Keratinocyte (primary cell): ENCODE measurements at regions not wholly inside any gene's neighbourhood (a gene's known extent, or its start where the extent isn't known, plus 50 kb on each side); places are given as distances from the start of the nearest gene placed in this dataset.

Experiments used
- DNase-seq: peaks from one replicate; pipeline ENCODE4 v3.0.0-alpha.2; 2011; ENCODE audit warnings: low read depth, missing footprints, low spot score
- FAIRE-seq: peaks from 2 replicates; lab custom pipeline; 2011; peaks lifted over from hg19 to GRCh38; lab: Jason Lieb, UNC
- H2AFZ ChIP-seq: 2 replicates; pipeline ENCODE4 v1.6.0; 2012; ENCODE audit warnings: low read length, control low read depth, inconsistent platforms; ENCODE audit not compliant: control insufficient read depth
- H3K27ac ChIP-seq: 2 replicates; pipeline ENCODE4 v1.5.1; 2011; ENCODE audit warnings: low read length; ENCODE audit not compliant: control insufficient read depth, insufficient read depth
- H3K27me3 ChIP-seq: 3 replicates; pipeline ENCODE4 v1.6.0; 2011; ENCODE audit warnings: low read length; ENCODE audit not compliant: control insufficient read depth, insufficient read depth; ENCODE audit errors: extremely low read depth
- H3K36me3 ChIP-seq, 2 experiments: 2 replicates in 1 of 2; 3 replicates in 1 of 2; pipeline ENCODE4 v1.5.1; 2011; ENCODE audit warnings: low read length in 2 of 2, mild to moderate bottlenecking in 1 of 2; ENCODE audit not compliant: control insufficient read depth in 2 of 2, insufficient read depth in 2 of 2; ENCODE audit errors: extremely low read depth in 1 of 2
- H3K4me1 ChIP-seq: 3 replicates; pipeline ENCODE4 v1.5.1; 2011; ENCODE audit warnings: low read length; ENCODE audit not compliant: control insufficient read depth, insufficient read depth; ENCODE audit errors: extremely low read depth
- H3K4me2 ChIP-seq: 3 replicates; pipeline ENCODE4 v1.6.0; 2011; ENCODE audit warnings: low read depth, low read length; ENCODE audit not compliant: control insufficient read depth, insufficient read depth; ENCODE audit errors: extremely low read depth
- H3K4me3 ChIP-seq, 3 experiments: fragments of 200-600 bp in 1 of 3; sonication (generic) in 1 of 3; 2 replicates in 2 of 3; 3 replicates in 1 of 3; pipeline ENCODE4 v1.5.1; 2011 to 2016; ENCODE audit warnings: low read length in 3 of 3, mild to moderate bottlenecking in 3 of 3, control low read depth in 2 of 3, inconsistent platforms in 1 of 3, low read depth in 1 of 3, mixed read lengths in 1 of 3, mixed run types in 1 of 3, moderate library complexity in 1 of 3; ENCODE audit not compliant: control insufficient read depth in 2 of 3, insufficient read depth in 2 of 3; ENCODE audit errors: extremely low read depth in 1 of 3
- H3K79me2 ChIP-seq: 2 replicates; pipeline ENCODE4 v1.6.0; 2012; ENCODE audit warnings: low read length; ENCODE audit not compliant: control insufficient read depth, insufficient read depth
- H3K9ac ChIP-seq: 3 replicates; pipeline ENCODE4 v1.6.0; 2011; ENCODE audit warnings: low read length; ENCODE audit not compliant: control insufficient read depth, insufficient read depth; ENCODE audit errors: extremely low read depth
- H3K9me1 ChIP-seq: 3 replicates; pipeline ENCODE4 v1.6.0; 2011; ENCODE audit warnings: low read length; ENCODE audit not compliant: control insufficient read depth, insufficient read depth; ENCODE audit errors: extremely low read depth
- H3K9me3 ChIP-seq: 2 replicates; pipeline ENCODE4 v1.5.1; 2012; ENCODE audit warnings: low read depth, low read length; ENCODE audit not compliant: control insufficient read depth
- H4K20me1 ChIP-seq: 3 replicates; pipeline ENCODE4 v1.6.0; 2011; ENCODE audit warnings: low read length; ENCODE audit not compliant: control insufficient read depth, insufficient read depth; ENCODE audit errors: extremely low read depth
- CTCF ChIP-seq, 3 experiments: IDR thresholded peaks in 1 of 3; conservative IDR thresholded peaks in 1 of 3; optimal IDR thresholded peaks in 1 of 3; 2 replicates in 2 of 3; 3 replicates in 1 of 3; pipeline versions ENCODE3 to v1.5.1; 2011; ENCODE audit warnings: low read length in 3 of 3, mild to moderate bottlenecking in 3 of 3, moderate library complexity in 2 of 3, control low read depth in 1 of 3, inconsistent platforms in 1 of 3; ENCODE audit not compliant: insufficient read depth in 2 of 3; ENCODE audit errors: extremely low read depth in 1 of 3
- EZH2 ChIP-seq: IDR thresholded peaks from one replicate; pipeline ENCODE4 v1.6.1; 2012; ENCODE audit warnings: inconsistent platforms, mild to moderate bottlenecking, low read length, moderate library complexity
- dilution Hi-C: fragments of 300-500 bp; cut with MboI; formaldehyde crosslinking; loops from one replicate; pipeline ENCODE4 v1.7.0; 2020; ENCODE audit warnings: low sequenced_read_pairs; ENCODE audit not compliant: extremely low pct_ligation_motif_present

- no peaks in the 10 kb centered on the region for H3K9me3 ChIP-seq
- no peaks in the 10 kb centered on the region for H3K36me3 ChIP-seq
- no peak overlapping the region for H3K27ac ChIP-seq
- no peaks in the 10 kb centered on the region for H4K20me1 ChIP-seq
- H3K4me1 ChIP-seq = no peaks in the 10 kb centered on the region
- H3K9ac ChIP-seq = no peak overlapping the region
- no peak overlapping the region for H2AFZ ChIP-seq
- H3K9me1 ChIP-seq = no peaks in the 10 kb centered on the region
- H3K4me3 ChIP-seq = no peak overlapping the region
- no peak for FAIRE-seq
- no peak for DNase-seq
- TF ChIP-seq EZH2 (no peak), CTCF (optimal IDR thresholded peaks at IDR 0.05 in 1 of 3, IDR thresholded peaks at IDR 0.05 in 1 of 3, conservative IDR thresholded peaks at IDR 0.05 in 1 of 3; ENCODE audit: extremely low read depth in 1 of 3, insufficient read depth in 2 of 3, low read length in 3 of 3) (no peak)
- no peaks in the 10 kb centered on the region for H3K27me3 ChIP-seq
- H3K79me2 ChIP-seq = no peaks in the 10 kb centered on the region
- dilution Hi-C loops = no loop called here
- no peak overlapping the region for H3K4me2 ChIP-seq
Measured at GRCh38 chr15:87767516-87767915, 489.0 kb downstream of the NTRK3 start.

DNA sequence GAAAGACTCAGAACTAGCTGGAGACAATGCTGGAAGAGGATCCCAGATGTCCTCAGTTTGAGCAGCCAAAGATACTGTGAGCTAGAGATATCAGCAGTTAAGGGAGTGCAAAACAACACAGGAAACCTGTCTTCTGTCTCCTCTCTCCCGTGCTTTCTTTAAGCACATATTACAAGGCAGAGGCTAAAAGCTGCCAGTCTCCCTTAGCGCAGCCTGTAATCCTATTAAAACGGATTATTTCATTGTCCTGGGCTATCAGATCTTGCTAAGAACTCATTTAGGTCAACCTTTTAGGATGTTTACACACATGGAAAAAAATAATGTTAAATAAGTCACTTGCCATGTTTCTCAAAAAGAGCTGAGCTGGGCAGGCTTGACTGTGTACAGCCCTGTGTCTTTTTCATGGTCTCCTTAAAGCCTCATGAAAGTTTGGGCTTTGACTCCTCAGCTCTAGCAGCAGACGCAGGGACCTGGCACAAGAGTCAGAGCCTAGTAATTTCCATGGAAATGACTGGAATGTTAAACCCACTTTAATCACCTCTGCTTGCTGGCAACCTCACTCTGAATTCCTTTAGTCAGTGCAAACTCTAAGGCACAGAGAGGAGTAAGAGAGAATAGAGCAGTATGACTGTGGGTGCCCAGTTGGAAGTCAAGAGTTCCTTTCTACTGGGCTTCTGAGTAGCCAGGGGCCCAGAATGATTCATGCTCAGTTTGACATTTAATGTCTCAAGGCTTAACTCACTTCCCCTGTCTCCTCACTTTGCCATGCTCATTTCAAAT, 491.9 kb downstream of the NTRK3 start:
- no peaks in the 10 kb centered on the region for H4K20me1 ChIP-seq
- dilution Hi-C loops = no loop called here
- H3K4me2 ChIP-seq = no peak overlapping the region
- no peaks in the 10 kb centered on the region for H3K36me3 ChIP-seq
- no peaks in the 10 kb centered on the region for H3K9me3 ChIP-seq
- H3K79me2 ChIP-seq = no peaks in the 10 kb centered on the region
- no peak overlapping the region for H3K27ac ChIP-seq
- TF ChIP-seq EZH2 (no peak), CTCF (optimal IDR thresholded peaks at IDR 0.05 in 1 of 3, IDR thresholded peaks at IDR 0.05 in 1 of 3, conservative IDR thresholded peaks at IDR 0.05 in 1 of 3; ENCODE audit: extremely low read depth in 1 of 3, insufficient read depth in 2 of 3, low read length in 3 of 3) (no peak)
- DNase-seq (no peak), FAIRE-seq (no peak)
- no peak overlapping the region for H3K9ac ChIP-seq
- no peaks in the 10 kb centered on the region for H3K9me1 ChIP-seq
- H2AFZ ChIP-seq = no peak overlapping the region
- H3K4me1 ChIP-seq = no peaks in the 10 kb centered on the region
- no peaks in the 10 kb centered on the region for H3K27me3 ChIP-seq
- H3K4me3 ChIP-seq = no peak overlapping the region
